GM12878 (cell line): ENCODE measurements at regions not wholly inside any gene's neighbourhood (a gene's known extent, or its start where the extent isn't known, plus 50 kb on each side); places are given as distances from the start of the nearest gene placed in this dataset.

Source experiments
- ATAC-seq: fragments of 200-7000 bp; cut with Tn5 transposase; 3 replicates; pipeline ENCODE4 v1.9.1; 2020; ENCODE audit warnings: mild to moderate bottlenecking, moderate library complexity
- BruUV-seq: library from RNA; stranded (reverse); fragments of 400-500 nt; replicated peaks from 2 replicates; lab custom pipeline; 2021; lab: Mats Ljungman, UMichigan
- CTCF ChIA-PET: fragments of 300-600 bp; sonication (Branson Sonifier 250); formaldehyde crosslinking; extraction: SDS; loops from one replicate; lab custom pipeline; 2021; ENCODE audit warnings: inconsistent platforms; lab: Yijun Ruan, JAX
- POLR2A ChIA-PET: fragments of 350-600 bp; formaldehyde crosslinking; extraction: SDS; loops from one replicate; lab custom pipeline; 2021; ENCODE audit warnings: inconsistent platforms; lab: Charles Lee
- RAD21 ChIA-PET: fragments of 300-600 bp; sonication (Branson Sonifier 250); formaldehyde crosslinking; loops from one replicate; lab custom pipeline; 2023; ENCODE audit warnings: antibody characterized with exemption; ENCODE audit not compliant: unreplicated experiment; lab: Charles Lee
- SMC1A ChIA-PET: fragments of 300-600 bp; sonication (Branson Sonifier 250); formaldehyde crosslinking; loops from one replicate; lab custom pipeline; 2023; ENCODE audit not compliant: unreplicated experiment, uncharacterized antibody; lab: Charles Lee
- DNase-seq: peaks from one replicate; pipeline ENCODE4 v3.0.0-alpha.2; 2011; ENCODE audit warnings: low read depth, low spot score
- FAIRE-seq: peaks from 3 replicates; lab custom pipeline; 2011; peaks lifted over from hg19 to GRCh38; lab: Jason Lieb, UNC
- H2AFZ ChIP-seq: 2 replicates; pipeline ENCODE4 v1.6.0; 2011; ENCODE audit warnings: low read depth, low read length, control low read depth; ENCODE audit not compliant: control insufficient read depth
- H3K27ac ChIP-seq: 2 replicates; pipeline ENCODE4 v1.5.1; 2011; ENCODE audit warnings: control low read depth; ENCODE audit not compliant: control insufficient read depth, insufficient read depth
- H3K27me3 ChIP-seq, 2 experiments: replicated peaks in 1 of 2; 2 replicates each; pipeline versions ENCODE4 v1.6.0 to v1.6.1; 2011; ENCODE audit warnings: low read length in 1 of 2; ENCODE audit not compliant: control insufficient read depth in 2 of 2, insufficient read depth in 2 of 2
- H3K36me3 ChIP-seq, 2 experiments: 2 replicates each; pipeline ENCODE4 v1.5.1; 2011; ENCODE audit warnings: low read length in 1 of 2; ENCODE audit not compliant: control insufficient read depth in 2 of 2, insufficient read depth in 2 of 2
- H3K4me1 ChIP-seq: 2 replicates; pipeline ENCODE4 v1.6.1; 2011; ENCODE audit warnings: mild to moderate bottlenecking, low read length, moderate library complexity, mixed read lengths; ENCODE audit not compliant: control insufficient read depth, insufficient read depth
- H3K4me2 ChIP-seq: 2 replicates; pipeline ENCODE4 v1.6.0; 2011; ENCODE audit warnings: control low read depth; ENCODE audit not compliant: control insufficient read depth, insufficient read depth
- H3K4me3 ChIP-seq: fragments of 200-600 bp; sonication (generic); 2 replicates; pipeline ENCODE4 v1.5.1; 2016
- H3K79me2 ChIP-seq: 2 replicates; pipeline ENCODE4 v1.6.0; 2011; ENCODE audit warnings: low read length; ENCODE audit not compliant: control insufficient read depth, insufficient read depth
- H3K9ac ChIP-seq: 2 replicates; pipeline ENCODE4 v1.8.0; 2011; ENCODE audit warnings: low read length, control low read depth, mixed read lengths; ENCODE audit not compliant: control insufficient read depth, insufficient read depth
- H3K9me3 ChIP-seq: replicated peaks from 3 replicates; pipeline ENCODE4 v1.5.1; 2011; ENCODE audit warnings: mild to moderate bottlenecking, low read length; ENCODE audit not compliant: control insufficient read depth, insufficient read depth
- H4K20me1 ChIP-seq: 2 replicates; pipeline ENCODE4 v1.6.0; 2011; ENCODE audit not compliant: control insufficient read depth, insufficient read depth
- E2F8 ChIP-seq: fragments of 450-650 bp; IDR thresholded peaks from 2 replicates; pipeline ENCODE4 v1.6.1; 2018; ENCODE audit warnings: mild to moderate bottlenecking, low read depth, moderate library complexity; ENCODE audit not compliant: partially characterized antibody
- ETV6 ChIP-seq, 2 experiments: fragments of 450-650 bp in 1 of 2; IDR thresholded peaks in 1 of 2; conservative IDR thresholded peaks in 1 of 2; 2 replicates each; pipeline ENCODE4 v1.6.1; 2014; ENCODE audit warnings: antibody characterized with exemption in 1 of 2, borderline replicate concordance in 1 of 2, low read depth in 1 of 2, mild to moderate bottlenecking in 1 of 2, moderate library complexity in 1 of 2
- MTA2 ChIP-seq: fragments of 450-650 bp; IDR thresholded peaks from 2 replicates; pipeline ENCODE4 v1.6.1; 2016; ENCODE audit warnings: low read depth, mild to moderate bottlenecking, moderate library complexity
- MYB ChIP-seq: fragments of 150-350 bp; IDR thresholded peaks from 2 replicates; pipeline ENCODE4 v1.6.1; 2014; ENCODE audit warnings: mild to moderate bottlenecking, low read depth, low read length, borderline replicate concordance
- SIN3A ChIP-seq: IDR thresholded peaks from 2 replicates; pipeline ENCODE4 v1.6.1; 2012; ENCODE audit warnings: low read depth, low read length, improper control_type of control experiment
- SP1 ChIP-seq: IDR thresholded peaks from one replicate; pipeline ENCODE4 v1.6.1; 2011; ENCODE audit warnings: low read depth, low read length
- SUZ12 ChIP-seq: fragments of 200-600 bp; sonication (generic); IDR thresholded peaks from one replicate; pipeline ENCODE4 v1.6.1; 2018; ENCODE audit warnings: antibody characterized with exemption, mild to moderate bottlenecking; ENCODE audit not compliant: unreplicated experiment
- ZNF384 ChIP-seq: IDR thresholded peaks from 2 replicates; pipeline ENCODE4 v1.6.1; 2012; ENCODE audit warnings: low read depth, mild to moderate bottlenecking, low read length, improper control_type of control experiment, borderline replicate concordance
- WGBS: methylation state at CpG from one replicate; pipeline ENCODE4 v1.1.6; 2016; ENCODE audit warnings: low lambda C conversion rate; ENCODE audit not compliant: insufficient replicate concordance, insufficient coverage; ENCODE audit errors: missing lambda C conversion rate; 5-methylcytosine and 5-hydroxymethylcytosine counted together
- in situ Hi-C: fragments of 300-500 bp; cut with MboI; formaldehyde crosslinking; loops from 9 replicates; pipeline ENCODE4 v1.14.3; 2018; ENCODE audit warnings: mixed read lengths
- intact Hi-C: fragments of 100-400 bp; cut with micrococcal nuclease; formaldehyde crosslinking; loops from one replicate; pipeline ENCODE4 v1.14.2; 2022; ENCODE audit not compliant: unreplicated experiment

- TF ChIP-seq E2F8 (no peak), ZNF384 (no peak), SP1 (no peak)
Observed at GRCh38 chr16:85254051-85254450, 141.8 kb upstream of the CIBAR2 start (continued).

- ChIA-PET RAD21 (no interaction called here), SMC1A (no interaction called here), CTCF (interaction anchor here (4.4 kb wide), 1 partner anchor 140 kb away, joined by 28 read pairs; no protein-coding TSS in a partner anchor), POLR2A (no interaction called here)
- Histone ChIP-seq H3K36me3 (no peaks in the 10 kb centered on the region), H2AFZ (no peak overlapping the region), H3K4me2 (no peak overlapping the region), H4K20me1 (no peaks in the 10 kb centered on the region), H3K4me3 (no peak overlapping the region), H3K9ac (no peak overlapping the region), H3K27me3 (peaks cover 5 to 7% of the 10 kb centered on the region in 2 experiments; a peak in 3 of 4 replicates), H3K9me3 (no peaks in the 10 kb centered on the region), H3K4me1 (peaks cover 3% of the 10 kb centered on the region; the same call in 1 of the 2 replicates), H3K27ac (no peak overlapping the region), H3K79me2 (no peaks in the 10 kb centered on the region)
- intact Hi-C loops: no loop called here
- in situ Hi-C loops: no loop called here
- no peak for FAIRE-seq
- TF ChIP-seq SIN3A (no peak), ETV6 (conservative IDR thresholded peaks at IDR 0.05 in 1 of 2, IDR thresholded peaks at IDR 0.05 in 1 of 2; ENCODE audit: borderline replicate concordance in 1 of 2, low read depth in 1 of 2) (no peak), MYB (no peak), SUZ12 (no peak), MTA2 (no peak)
- WGBS: 58% methylated on average over 8 of the region's 24 CpGs
- no peak for DNase-seq
- no TSS peak for BruUV-seq
- ATAC-seq: no peak
Observed at GRCh38 chr16:85254921-85255320, 142.6 kb upstream of the CIBAR2 start.
